ENCODE measurements at regions not wholly inside any gene's neighbourhood (a gene's known extent, or its start where the extent isn't known, plus 50 kb on each side); places are given as distances from the start of the nearest gene placed in this dataset.

DNA sequence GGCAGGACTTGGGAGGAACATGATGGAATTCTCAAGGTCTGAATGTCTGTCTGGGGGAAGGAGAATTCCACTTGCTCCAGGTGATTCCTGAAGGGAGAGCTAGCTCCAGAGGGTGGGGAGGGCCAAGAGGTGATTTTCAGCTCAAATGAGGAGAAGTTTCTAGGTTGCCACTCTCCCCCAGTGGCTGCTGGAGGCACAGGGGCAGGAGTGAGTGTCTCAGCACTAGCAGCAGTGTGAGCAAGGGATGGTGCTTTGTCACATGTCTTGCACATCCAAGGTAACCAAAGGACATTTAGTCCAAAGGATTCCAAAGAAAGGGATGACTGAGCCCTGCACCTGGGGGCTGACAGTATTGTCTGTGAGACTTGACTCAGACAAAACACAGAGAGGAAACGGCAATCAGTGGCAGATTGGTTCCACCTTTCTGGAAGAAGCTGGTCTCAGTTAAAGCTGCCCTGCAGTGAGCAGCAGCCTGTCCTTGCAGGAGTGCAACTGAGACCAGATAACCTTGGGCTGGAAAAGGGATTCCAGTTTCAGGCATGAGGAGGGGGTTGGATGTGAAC lies 51.2 kb upstream of the PCBD1 start:
- no peak for DNase-seq (ENCODE audit: low spot score)

DNA sequence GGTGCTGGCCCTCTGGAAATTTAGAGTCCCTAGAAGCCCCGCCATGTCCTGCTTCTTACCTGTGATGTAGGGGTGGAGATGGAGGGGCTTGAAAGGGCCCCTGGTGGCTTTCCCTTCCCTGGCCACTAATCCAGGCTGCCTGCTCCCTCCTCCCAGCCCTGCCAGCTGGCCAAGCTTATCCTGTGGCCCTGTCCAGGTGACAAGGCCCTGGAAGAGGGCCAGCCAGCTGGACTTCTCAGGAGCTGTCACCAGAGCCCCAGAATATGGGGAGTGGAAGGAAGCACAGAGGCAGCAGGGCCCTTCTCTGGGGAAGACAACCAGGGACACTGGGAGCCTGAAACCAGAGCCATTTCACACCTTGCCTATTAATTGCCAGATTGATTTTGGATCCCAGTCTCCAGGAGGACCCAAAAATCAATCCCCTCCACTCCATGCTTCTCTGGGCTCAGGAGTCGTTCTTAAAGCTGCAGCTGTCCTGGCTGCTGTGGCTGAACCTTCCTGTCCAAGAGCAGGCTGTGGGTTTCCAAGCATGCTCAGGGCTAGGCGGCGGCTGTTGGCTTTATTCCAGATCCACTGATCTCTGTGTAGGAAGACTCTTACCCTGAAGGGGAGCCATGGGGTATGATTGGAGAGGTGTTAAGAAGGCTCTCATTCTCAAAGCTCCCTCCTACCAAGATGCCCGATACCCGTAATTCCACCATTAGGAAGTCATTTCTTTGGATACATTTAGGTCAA lies 52.6 kb upstream of the PCBD1 start:
- peak; percentile 42 for DNase-seq (ENCODE audit: low spot score)

DNA sequence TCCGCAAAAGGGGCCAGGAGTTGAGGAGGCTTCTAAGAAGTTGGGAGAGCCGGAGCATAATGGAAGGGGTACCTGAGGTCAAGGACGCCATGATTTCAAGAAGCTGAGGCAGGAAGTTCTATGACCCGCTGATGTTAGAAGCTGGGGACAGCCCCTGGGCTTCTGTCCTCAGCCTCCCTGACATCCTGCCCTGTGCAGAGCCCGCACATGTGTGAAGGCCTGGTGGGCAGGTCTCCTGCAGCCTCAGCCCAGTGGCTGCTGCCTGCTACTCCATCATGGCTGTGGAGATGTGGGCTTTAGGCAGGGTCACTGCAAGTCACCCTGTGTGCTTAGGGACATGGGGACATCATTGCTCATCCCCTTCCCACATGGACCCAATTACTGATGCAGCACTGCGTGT lies 53.8 kb upstream of the PCBD1 start:
- DNase-seq (ENCODE audit: low spot score), result no peak

- no peak for DNase-seq (ENCODE audit: low spot score)
Measured at GRCh38 chr10:70942725-70943124, 54.4 kb upstream of the PCBD1 start.

GRCh38 chr10:70943249-70943648 lies 54.9 kb upstream of the PCBD1 start:
- no peak for DNase-seq (ENCODE audit: low spot score)

GRCh38 chr10:70943841-70944466 lies 55.6 kb upstream of the PCBD1 start:
- DNase-seq (ENCODE audit: low spot score), result no peak

DNA sequence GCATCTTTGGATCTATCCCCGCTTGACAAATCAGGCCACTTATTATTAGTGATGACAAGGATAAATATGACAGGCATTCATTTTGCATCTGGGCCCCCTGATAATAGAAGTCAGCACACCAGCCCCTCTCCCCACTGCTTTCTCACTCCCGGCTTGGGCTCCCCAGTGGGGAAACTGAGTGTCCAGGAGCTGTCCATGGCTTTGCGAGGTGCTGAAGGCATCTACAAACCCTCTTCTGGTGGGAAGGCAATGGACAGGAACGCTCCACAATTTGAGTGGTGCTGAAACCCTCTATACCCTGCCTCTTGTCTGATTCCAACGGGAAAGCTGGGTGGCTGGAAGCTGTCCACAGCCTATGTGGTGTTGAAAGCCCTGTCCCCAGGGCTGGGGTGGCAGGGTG lies 61.7 kb upstream of the PCBD1 start:
- no peak for DNase-seq (ENCODE audit: low spot score)

DNA sequence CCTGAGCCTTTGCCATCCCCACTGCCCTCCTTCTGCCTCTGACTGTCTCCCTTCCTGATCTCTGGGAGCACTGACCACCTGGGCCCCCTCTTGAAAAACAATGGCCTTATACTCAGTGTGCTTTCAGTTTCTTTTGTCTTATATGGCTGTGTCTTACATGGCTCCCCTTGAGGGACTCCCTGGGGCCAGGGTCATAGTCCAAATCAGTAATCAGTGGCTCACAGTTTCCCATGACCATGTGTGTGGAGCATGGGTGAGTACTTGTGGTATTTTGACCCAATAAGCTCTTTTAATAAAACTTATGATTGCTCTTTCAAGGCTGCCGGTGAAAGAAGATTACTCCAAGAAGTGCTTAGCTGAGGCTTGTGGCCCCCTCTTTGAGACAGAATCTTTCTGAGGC lies 62.4 kb upstream of the PCBD1 start:
- no peak for DNase-seq (ENCODE audit: low spot score)

DNA sequence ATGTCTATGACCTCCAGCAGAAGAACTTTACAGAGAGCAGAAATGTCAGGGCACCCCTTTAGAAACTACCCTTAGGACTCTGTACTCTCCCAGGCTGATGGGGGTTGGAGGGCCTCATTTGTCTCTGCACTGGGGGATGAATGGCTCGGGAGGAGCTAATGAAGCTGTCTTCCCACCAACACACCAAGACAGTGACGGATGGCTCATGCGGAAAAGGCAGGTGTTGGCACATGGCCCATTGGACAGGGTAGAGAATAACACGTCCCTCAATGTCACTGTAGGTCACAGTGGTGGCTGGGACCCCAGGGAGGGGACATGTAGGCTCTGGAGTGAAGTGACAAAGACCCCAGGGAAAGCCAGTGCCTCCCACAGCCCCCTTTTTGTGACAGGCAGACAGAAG lies 64.0 kb upstream of the PCBD1 start:
- DNase-seq (ENCODE audit: low spot score), result no peak

DNA sequence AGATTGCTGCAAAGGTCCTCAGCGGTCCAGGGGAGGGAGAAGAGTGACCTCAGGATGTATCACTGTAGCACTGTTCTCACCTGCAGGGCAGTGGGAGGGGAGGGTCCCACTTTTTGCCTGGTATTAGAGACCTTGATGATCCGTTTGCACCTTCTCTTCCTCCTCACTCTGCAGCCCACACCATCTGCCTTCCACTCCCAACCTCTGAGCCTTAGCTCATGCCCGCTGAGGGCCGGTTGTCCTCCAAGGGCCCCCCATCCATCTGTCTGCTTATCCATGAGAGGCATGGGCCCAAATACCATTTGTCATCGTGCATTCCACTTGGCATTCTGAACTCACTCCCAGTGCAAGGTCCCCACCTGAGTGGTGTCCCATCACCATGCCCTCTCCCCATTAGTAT lies 64.6 kb upstream of the PCBD1 start:
- no peak for DNase-seq (ENCODE audit: low spot score)

- no peak for DNase-seq (ENCODE audit: low spot score)
Measured at GRCh38 chr10:70954381-70955176, 66.2 kb upstream of the PCBD1 start.

DNA sequence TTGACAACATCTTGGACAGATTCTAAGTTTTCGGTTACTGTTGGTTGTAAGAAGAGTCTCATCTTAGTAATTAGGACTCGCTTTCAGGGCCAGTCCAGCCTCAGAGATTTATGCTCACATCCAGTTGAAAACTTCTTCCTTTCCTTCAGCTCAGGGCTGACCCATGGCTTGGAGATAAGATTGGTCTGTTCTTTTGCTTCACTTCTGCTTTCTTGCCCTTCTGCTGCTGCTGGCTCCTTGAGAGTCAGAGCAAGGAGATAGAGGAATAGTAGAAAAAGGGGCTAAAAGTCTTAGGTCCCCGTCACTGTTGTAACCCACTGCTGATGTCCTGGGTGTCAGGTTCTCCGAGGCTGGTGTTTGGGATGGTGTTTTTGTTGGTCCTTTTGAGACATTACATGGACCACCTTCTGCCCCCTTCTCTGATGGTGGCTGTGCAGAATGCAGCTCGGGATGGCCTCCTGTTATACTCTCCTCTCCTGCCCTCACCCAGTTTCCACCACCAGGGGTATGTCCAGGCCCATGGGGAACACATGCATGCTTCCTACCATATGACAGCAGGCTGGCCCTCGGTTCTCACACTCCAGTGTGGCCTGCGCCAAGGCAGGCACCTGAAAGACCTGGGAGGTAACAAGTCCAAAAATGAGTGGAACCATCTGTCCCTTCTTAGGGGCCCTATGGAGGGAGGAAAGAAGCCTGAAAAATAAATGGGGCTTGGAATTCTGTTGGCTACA lies 67.8 kb upstream of the PCBD1 start:
- no peak for DNase-seq (ENCODE audit: low spot score)

DNA sequence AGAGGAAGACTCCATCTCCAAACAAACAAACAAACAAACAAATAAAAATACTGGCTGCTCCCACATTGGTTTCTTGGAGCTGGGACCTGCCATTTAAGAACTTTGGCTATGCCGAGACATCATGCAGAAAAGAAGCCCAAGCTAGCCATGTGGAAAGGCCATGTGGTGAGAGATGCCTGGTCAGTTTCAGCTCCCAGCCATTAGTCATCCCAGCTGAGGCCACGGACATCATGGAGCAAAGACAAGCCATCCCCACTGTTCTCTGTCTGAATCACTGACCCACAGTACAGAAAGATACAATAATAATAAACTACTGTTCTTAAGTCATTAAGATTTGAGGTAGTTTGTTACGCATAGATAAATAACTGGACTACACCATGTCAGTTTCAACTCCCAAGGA lies 70.0 kb upstream of the PCBD1 start:
- DNase-seq (ENCODE audit: low spot score), result peak; percentile 21

DNA sequence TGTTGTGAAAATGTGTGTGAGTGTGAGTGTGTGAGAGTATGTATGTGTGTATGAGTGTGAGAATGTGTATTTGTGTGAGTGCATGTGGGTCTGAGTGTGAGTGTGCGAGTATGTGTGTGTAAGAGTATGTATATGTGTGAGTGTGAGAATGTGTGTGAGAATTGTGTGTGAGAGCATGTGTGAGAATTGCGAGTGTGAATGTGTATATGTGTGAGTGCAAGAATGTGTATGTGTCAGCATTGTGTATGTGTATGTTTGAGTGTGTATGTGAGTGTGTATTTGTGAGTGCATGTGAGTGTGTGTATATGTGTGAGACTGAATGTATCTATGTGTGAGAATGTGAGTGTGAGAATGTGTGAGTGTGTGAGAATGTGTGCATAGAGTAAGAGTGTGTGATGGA lies 72.0 kb upstream of the PCBD1 start:
- no peak for DNase-seq (ENCODE audit: low spot score)

- DNase-seq (ENCODE audit: low spot score), result no peak
Measured at GRCh38 chr10:70960783-70961570, 72.6 kb upstream of the PCBD1 start.

DNA sequence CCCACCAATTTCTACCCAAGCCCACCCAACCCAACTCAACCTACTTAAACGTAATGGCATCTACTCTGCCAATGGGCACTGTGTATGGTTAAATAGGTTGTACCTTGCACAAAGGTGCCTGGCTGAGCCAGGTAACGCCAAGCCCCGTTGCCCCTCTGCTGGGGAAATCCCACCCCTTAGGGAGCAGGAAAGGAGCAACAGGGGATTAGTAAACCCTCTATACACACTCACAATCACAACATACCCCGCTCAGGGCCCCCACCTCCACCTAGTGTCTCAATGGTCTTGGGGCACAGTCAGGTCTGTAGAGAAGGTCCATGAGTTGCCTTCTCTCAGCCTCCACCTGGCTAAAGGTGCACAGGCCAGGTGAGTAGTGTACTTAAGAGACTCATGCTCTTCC lies 74.3 kb upstream of the PCBD1 start:
- no peak for DNase-seq (ENCODE audit: low spot score)

GRCh38 chr10:70963271-70963670 lies 74.9 kb upstream of the PCBD1 start:
- no peak for DNase-seq (ENCODE audit: low spot score)

GRCh38 chr10:70964245-70964644 lies 75.9 kb upstream of the PCBD1 start:
- DNase-seq (ENCODE audit: low spot score), result no peak

- no peak for DNase-seq (ENCODE audit: low spot score)
Measured at GRCh38 chr10:70964881-70965280, 76.5 kb upstream of the PCBD1 start.

GRCh38 chr10:70965566-70965965 lies 77.2 kb upstream of the PCBD1 start:
- no peak for DNase-seq (ENCODE audit: low spot score)

Measured in A172 (cell line).